ENCODE measurements at regions not wholly inside any gene's neighbourhood (a gene's known extent, or its start where the extent isn't known, plus 50 kb on each side); places are given as distances from the start of the nearest gene placed in this dataset.

DNA sequence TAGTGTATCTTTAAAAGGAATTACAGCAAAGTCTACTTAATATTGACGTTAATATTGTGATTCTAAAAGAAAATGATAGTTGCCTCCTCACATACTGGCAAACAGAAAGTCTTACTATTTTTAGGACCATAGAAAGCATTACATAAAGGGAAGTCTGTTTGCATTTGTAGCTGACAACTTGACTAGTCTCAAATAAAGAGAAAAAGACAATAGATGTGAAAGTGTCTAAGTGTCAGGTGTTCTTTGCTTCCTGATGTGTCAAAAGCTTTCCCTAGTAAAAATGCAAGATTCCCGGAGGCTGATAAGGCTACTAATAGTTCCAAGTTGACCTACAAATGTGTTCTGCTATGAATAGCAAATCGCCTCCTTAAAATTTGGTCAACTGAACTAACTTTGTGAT is 259.7 kb downstream of the CDH10 start:
- no peak overlapping the region for H3K4me3 ChIP-seq (ENCODE audit: low read depth, low read length)
- TF ChIP-seq, protein P1, sequence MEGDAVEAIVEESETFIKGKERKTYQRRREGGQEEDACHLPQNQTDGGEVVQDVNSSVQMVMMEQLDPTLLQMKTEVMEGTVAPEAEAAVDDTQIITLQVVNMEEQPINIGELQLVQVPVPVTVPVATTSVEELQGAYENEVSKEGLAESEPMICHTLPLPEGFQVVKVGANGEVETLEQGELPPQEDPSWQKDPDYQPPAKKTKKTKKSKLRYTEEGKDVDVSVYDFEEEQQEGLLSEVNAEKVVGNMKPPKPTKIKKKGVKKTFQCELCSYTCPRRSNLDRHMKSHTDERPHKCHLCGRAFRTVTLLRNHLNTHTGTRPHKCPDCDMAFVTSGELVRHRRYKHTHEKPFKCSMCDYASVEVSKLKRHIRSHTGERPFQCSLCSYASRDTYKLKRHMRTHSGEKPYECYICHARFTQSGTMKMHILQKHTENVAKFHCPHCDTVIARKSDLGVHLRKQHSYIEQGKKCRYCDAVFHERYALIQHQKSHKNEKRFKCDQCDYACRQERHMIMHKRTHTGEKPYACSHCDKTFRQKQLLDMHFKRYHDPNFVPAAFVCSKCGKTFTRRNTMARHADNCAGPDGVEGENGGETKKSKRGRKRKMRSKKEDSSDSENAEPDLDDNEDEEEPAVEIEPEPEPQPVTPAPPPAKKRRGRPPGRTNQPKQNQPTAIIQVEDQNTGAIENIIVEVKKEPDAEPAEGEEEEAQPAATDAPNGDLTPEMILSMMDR (IDR thresholded peaks at IDR 0.05; ENCODE audit: insufficient read depth, low read depth, low read length): no peak
- DNase-seq (ENCODE audit: low read depth): no peak

DNA sequence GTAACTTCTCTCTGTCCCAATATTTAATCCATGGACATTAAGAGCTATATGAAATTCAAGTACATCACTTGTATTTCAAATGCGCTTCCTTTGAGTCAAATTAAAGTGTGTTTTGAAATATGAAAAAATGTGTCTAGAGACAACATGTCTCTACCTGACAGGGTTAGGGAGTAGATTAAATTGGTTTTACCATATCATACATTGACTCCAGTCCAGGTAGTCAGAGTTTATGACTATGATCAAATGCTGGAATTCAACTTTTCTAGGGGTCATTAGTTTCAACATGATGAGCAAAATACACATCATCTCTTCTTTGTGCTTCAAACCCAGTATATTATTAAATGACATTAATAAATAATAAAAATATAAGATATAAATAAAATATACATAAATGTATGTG is 259.2 kb downstream of the CDH10 start:
- no peak overlapping the region for H3K4me3 ChIP-seq (ENCODE audit: low read depth, low read length)
- TF ChIP-seq, protein P1 (IDR thresholded peaks at IDR 0.05; ENCODE audit: insufficient read depth, low read depth, low read length): no peak
- no peak for DNase-seq (ENCODE audit: low read depth)

DNA sequence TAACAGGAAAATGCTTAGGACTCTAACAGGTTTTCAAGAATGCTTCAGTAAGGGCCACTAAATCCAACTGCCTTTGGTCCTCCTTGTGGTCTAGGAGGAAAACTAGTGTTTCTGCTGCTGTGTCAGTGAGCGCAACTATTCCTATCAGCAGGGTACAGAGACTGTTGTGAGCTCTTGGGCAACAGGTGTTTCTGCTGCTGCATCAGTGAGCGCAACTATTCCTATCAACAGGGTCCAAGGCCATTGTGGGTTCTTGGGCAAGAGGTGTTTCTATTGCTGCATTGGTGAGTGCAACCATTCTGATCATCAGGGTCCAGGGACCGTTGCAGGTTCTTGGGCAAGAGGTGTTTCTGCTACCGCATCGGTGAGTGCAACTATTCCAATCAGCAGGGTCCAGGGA is 256.3 kb downstream of the CDH10 start:
- no peak for DNase-seq (ENCODE audit: low read depth)
- TF ChIP-seq, protein P1 (IDR thresholded peaks at IDR 0.05; ENCODE audit: insufficient read depth, low read depth, low read length): no peak
- no peak overlapping the region for H3K4me3 ChIP-seq (ENCODE audit: low read depth, low read length)

DNA sequence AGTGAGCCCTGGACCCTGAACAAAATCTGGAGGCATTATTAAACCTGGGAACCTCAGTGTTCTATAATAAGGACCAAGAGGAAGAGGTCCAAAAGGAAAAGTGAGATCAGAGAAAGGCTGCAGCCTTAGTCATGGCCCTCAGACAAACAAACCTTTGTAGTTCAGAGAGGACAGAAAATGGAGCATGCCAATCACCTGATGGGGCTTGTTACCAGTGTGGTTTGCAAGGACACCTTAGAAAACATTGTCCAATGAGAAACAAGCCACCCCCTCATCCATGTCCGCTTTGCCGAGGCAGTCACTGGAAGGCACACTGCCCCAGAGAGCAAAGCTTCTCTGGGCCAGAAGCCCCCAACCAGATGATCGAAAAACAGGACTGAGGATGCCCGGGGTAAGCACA is 254.8 kb downstream of the CDH10 start:
- no peak overlapping the region for H3K4me3 ChIP-seq (ENCODE audit: low read depth, low read length)
- DNase-seq (ENCODE audit: low read depth): no peak
- TF ChIP-seq, protein P1 (IDR thresholded peaks at IDR 0.05; ENCODE audit: insufficient read depth, low read depth, low read length): no peak

DNA sequence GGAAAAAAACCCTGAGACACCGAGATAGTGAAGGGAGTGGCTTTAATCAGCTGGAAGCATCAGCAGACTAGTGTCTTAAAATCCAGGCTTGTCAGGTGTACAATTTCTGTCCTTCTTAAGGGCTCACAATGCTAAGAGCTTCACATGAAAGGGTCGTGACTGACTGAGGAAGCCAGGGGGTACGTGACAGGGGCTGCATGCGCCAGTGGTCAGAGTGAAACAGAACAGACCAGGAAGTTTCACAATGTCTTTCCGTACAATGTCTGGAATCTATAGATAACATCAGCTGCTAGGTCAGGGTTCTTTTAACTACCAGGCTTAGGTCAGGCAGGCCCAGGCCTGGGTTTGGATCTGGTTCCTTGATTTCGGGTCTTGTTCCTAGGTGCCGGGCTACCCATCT is 253.0 kb downstream of the CDH10 start:
- no peak overlapping the region for H3K4me3 ChIP-seq (ENCODE audit: low read depth, low read length)
- TF ChIP-seq, protein P1 (IDR thresholded peaks at IDR 0.05; ENCODE audit: insufficient read depth, low read depth, low read length): no peak
- DNase-seq (ENCODE audit: low read depth): no peak

DNA sequence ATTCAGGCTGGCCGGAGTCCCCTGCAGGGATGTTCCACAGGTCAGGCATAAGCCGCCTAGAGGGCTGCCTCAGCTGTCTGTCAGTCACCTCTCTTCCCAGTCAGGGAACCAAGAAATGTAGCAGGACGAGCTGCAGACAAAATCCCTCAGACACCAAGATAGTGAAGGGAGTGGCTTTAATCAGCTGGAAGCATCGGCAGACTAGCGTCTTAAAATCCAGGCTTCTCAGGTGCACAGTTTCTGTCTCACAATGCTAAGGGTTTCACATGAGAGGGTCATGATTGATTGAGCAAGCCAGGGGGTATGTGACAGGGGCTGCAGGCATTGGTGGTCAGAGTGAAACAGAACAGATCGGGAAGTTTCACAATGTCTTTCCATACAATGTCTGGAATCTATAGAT is 247.2 kb downstream of the CDH10 start:
- TF ChIP-seq, protein P1 (IDR thresholded peaks at IDR 0.05; ENCODE audit: insufficient read depth, low read depth, low read length): no peak
- no peak overlapping the region for H3K4me3 ChIP-seq (ENCODE audit: low read depth, low read length)
- no peak for DNase-seq (ENCODE audit: low read depth)

DNA sequence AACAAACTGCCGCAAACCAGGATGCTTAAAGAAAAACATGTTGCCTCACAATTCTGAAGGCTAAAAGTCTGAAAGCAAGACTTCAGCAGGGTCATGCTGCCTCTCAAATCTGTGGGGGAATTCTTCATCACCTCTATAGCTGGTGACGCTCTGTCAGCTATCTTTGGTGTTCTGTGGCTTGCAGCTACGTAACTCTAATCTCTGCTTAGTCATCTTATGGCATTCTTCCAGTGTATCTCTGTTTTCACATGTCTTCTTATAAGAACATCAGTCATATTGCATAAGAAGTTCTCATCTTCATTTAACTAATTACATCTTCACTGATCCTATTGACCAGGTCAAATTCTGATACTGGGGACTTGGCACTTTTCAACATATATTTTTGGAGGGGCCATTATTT is 243.0 kb downstream of the CDH10 start:
- no peak for DNase-seq (ENCODE audit: low read depth)
- TF ChIP-seq, protein P1 (IDR thresholded peaks at IDR 0.05; ENCODE audit: insufficient read depth, low read depth, low read length): no peak
- no peak overlapping the region for H3K4me3 ChIP-seq (ENCODE audit: low read depth, low read length)

All from fibroblast of villous mesenchyme (primary cell).